H1 (cell line): ENCODE measurements at regions not wholly inside any gene's neighbourhood (a gene's known extent, or its start where the extent isn't known, plus 50 kb on each side); places are given as distances from the start of the nearest gene placed in this dataset.

Experiments
- CTCF ChIA-PET: fragments of 300-600 bp; sonication (Branson Sonifier 250); formaldehyde crosslinking; loops from one replicate; lab custom pipeline; 2021; ENCODE audit not compliant: partially characterized antibody; lab: Charles Lee
- POLR2A ChIA-PET: fragments of 300-600 bp; sonication (Branson Sonifier 250); formaldehyde crosslinking; loops from one replicate; lab custom pipeline; 2021; ENCODE audit warnings: inconsistent platforms; ENCODE audit not compliant: partially characterized antibody; lab: Charles Lee
- DNase-seq, 2 experiments: peaks; one replicate each; pipeline versions ENCODE4 v3.0.0 to v3.0.0-alpha.2; 2010 to 2022; ENCODE audit warnings: low spot score in 2 of 2, low read depth in 1 of 2, mixed read lengths in 1 of 2
- FAIRE-seq: peaks from 2 replicates; lab custom pipeline; 2011; peaks lifted over from hg19 to GRCh38; lab: Jason Lieb, UNC
- H2AFZ ChIP-seq: 2 replicates; pipeline ENCODE4 v1.8.1; 2012; ENCODE audit warnings: low read length, inconsistent platforms
- H2AK5ac ChIP-seq: 2 replicates; pipeline ENCODE4 v1.6.1; 2013; ENCODE audit warnings: low read depth, low read length
- H2BK120ac ChIP-seq: replicated peaks from 2 replicates; pipeline ENCODE3; 2013; ENCODE audit warnings: low read depth, low read length, inconsistent platforms
- H2BK12ac ChIP-seq: 2 replicates; pipeline ENCODE4 v1.6.1; 2013; ENCODE audit warnings: low read depth, low read length
- H2BK15ac ChIP-seq: 2 replicates; pipeline ENCODE4 v1.6.1; 2013; ENCODE audit warnings: low read length
- H2BK20ac ChIP-seq: 2 replicates; pipeline ENCODE4 v1.6.1; 2013; ENCODE audit warnings: low read length
- H2BK5ac ChIP-seq: 2 replicates; pipeline ENCODE4 v1.6.1; 2013; ENCODE audit warnings: low read depth, low read length
- H3K14ac ChIP-seq: 2 replicates; pipeline ENCODE4 v1.6.1; 2013; ENCODE audit warnings: inconsistent platforms; ENCODE audit not compliant: insufficient read length
- H3K18ac ChIP-seq: 2 replicates; pipeline ENCODE4 v1.6.1; 2013; ENCODE audit warnings: low read length; ENCODE audit errors: extremely low read depth
- H3K23ac ChIP-seq: 2 replicates; pipeline ENCODE4 v1.6.1; 2013; ENCODE audit warnings: inconsistent platforms; ENCODE audit not compliant: insufficient read length
- H3K23me2 ChIP-seq: 2 replicates; pipeline ENCODE4 v1.6.1; 2013; ENCODE audit warnings: low read depth, low read length
- H3K27ac ChIP-seq: 2 replicates; pipeline ENCODE4 v1.6.1; 2011; ENCODE audit warnings: low read depth, low read length, inconsistent platforms
- H3K27me3 ChIP-seq, 4 experiments: replicated peaks in 1 of 4; 1 replicate in 1 of 4; 2 replicates in 3 of 4; pipeline versions ENCODE4 v1.6.1 to v1.8.1; 2011 to 2013; ENCODE audit warnings: low read length in 3 of 4, mild to moderate bottlenecking in 3 of 4, inconsistent platforms in 2 of 4, mixed read lengths in 2 of 4, moderate library complexity in 1 of 4; ENCODE audit not compliant: control insufficient read depth in 3 of 4, insufficient read depth in 3 of 4; ENCODE audit errors: extremely low read depth in 1 of 4
- H3K36me3 ChIP-seq, 4 experiments: 2 replicates each; pipeline versions ENCODE4 v1.6.1 to v1.8.1; 2011 to 2013; ENCODE audit warnings: mild to moderate bottlenecking in 4 of 4, low read length in 3 of 4, moderate library complexity in 2 of 4, control low read depth in 1 of 4, inconsistent platforms in 1 of 4; ENCODE audit not compliant: insufficient read depth in 4 of 4, control insufficient read depth in 2 of 4
- H3K4ac ChIP-seq: replicated peaks from 2 replicates; pipeline ENCODE3; 2013; ENCODE audit warnings: low read length, low read depth, mixed read lengths, inconsistent platforms; ENCODE audit not compliant: insufficient read length
- H3K4me1 ChIP-seq, 4 experiments: replicated peaks in 1 of 4; 1 replicate in 1 of 4; 2 replicates in 3 of 4; pipeline versions ENCODE4 v1.6.1 to v1.8.1; 2011 to 2013; ENCODE audit warnings: low read length in 3 of 4, inconsistent platforms in 2 of 4, mixed read lengths in 1 of 4; ENCODE audit not compliant: insufficient read depth in 4 of 4, control insufficient read depth in 3 of 4
- H3K4me2 ChIP-seq, 2 experiments: 2 replicates each; pipeline versions ENCODE4 v1.6.1 to v1.8.1; 2011 to 2013; ENCODE audit warnings: low read depth in 2 of 2, low read length in 2 of 2, control low read depth in 1 of 2, inconsistent platforms in 1 of 2, mild to moderate bottlenecking in 1 of 2; ENCODE audit not compliant: insufficient read depth in 1 of 2
- H3K4me3 ChIP-seq, 4 experiments: fragments of 200-600, 300-600 bp in 1 of 4; sonication (generic), shearing (Covaris generic), sonication (Bioruptor Twin) in 1 of 4; 2 replicates each; pipeline versions ENCODE4 v1.5.1 to v1.8.1; 2011 to 2016; ENCODE audit warnings: low read length in 4 of 4, low read depth in 3 of 4, control low read depth in 2 of 4, inconsistent platforms in 2 of 4, mild to moderate bottlenecking in 2 of 4, mixed read lengths in 1 of 4, moderate library complexity in 1 of 4; ENCODE audit not compliant: insufficient read depth in 2 of 4; ENCODE audit errors: extremely low read depth in 1 of 4
- H3K56ac ChIP-seq: replicated peaks from 2 replicates; pipeline ENCODE3; 2013; ENCODE audit warnings: low read depth, mild to moderate bottlenecking, mixed read lengths, low read length, inconsistent platforms; ENCODE audit not compliant: insufficient read length
- H3K79me1 ChIP-seq: 2 replicates; pipeline ENCODE4 v1.6.1; 2013; ENCODE audit warnings: low read depth, low read length, control low read depth
- H3K79me2 ChIP-seq, 2 experiments: 2 replicates each; pipeline versions ENCODE4 v1.6.1 to v1.8.1; 2012 to 2013; ENCODE audit warnings: low read length in 2 of 2, mild to moderate bottlenecking in 2 of 2, inconsistent platforms in 1 of 2; ENCODE audit not compliant: insufficient read depth in 2 of 2, control insufficient read depth in 1 of 2
- H3K9ac ChIP-seq, 4 experiments: replicated peaks in 1 of 4; 1 replicate in 1 of 4; 2 replicates in 3 of 4; pipeline versions ENCODE4 v1.6.1 to v1.8.1; 2011 to 2013; ENCODE audit warnings: low read depth in 3 of 4, low read length in 3 of 4, control low read depth in 2 of 4, mild to moderate bottlenecking in 2 of 4, moderate library complexity in 2 of 4, inconsistent platforms in 1 of 4; ENCODE audit errors: extremely low read depth in 1 of 4
- H3K9me3 ChIP-seq, 2 experiments: 2 replicates each; pipeline versions ENCODE4 v1.6.1 to v1.8.1; 2012 to 2013; ENCODE audit warnings: mild to moderate bottlenecking in 2 of 2, moderate library complexity in 2 of 2, control low read depth in 1 of 2, inconsistent platforms in 1 of 2, low read depth in 1 of 2, low read length in 1 of 2, mixed read lengths in 1 of 2; ENCODE audit not compliant: insufficient read depth in 2 of 2
- H4K20me1 ChIP-seq, 2 experiments: replicated peaks in 1 of 2; 2 replicates each; pipeline versions ENCODE3 to v1.8.1; 2011 to 2013; ENCODE audit warnings: inconsistent platforms in 2 of 2, low read length in 2 of 2, mild to moderate bottlenecking in 1 of 2; ENCODE audit not compliant: insufficient read depth in 2 of 2, control insufficient read depth in 1 of 2
- H4K5ac ChIP-seq: 2 replicates; pipeline ENCODE4 v1.6.1; 2013; ENCODE audit warnings: low read length, low read depth, mixed read lengths, inconsistent platforms; ENCODE audit not compliant: insufficient read length
- H4K8ac ChIP-seq: 2 replicates; pipeline ENCODE4 v1.8.0; 2013; ENCODE audit warnings: mild to moderate bottlenecking, moderate library complexity, low read length, inconsistent platforms; ENCODE audit not compliant: insufficient read depth; ENCODE audit errors: extremely low read depth
- H4K91ac ChIP-seq: replicated peaks from 2 replicates; pipeline ENCODE3; 2013; ENCODE audit warnings: low read length, mixed read lengths, inconsistent platforms; ENCODE audit not compliant: insufficient read length
- HDAC6 ChIP-seq: IDR thresholded peaks from one replicate; pipeline ENCODE4 v1.7.1; 2012; ENCODE audit warnings: low read depth, mild to moderate bottlenecking, inconsistent platforms, low read length, moderate library complexity
- MAFK ChIP-seq: IDR thresholded peaks from 2 replicates; pipeline ENCODE4 v1.6.1; 2012; ENCODE audit warnings: low read depth, mild to moderate bottlenecking, improper control_type of control experiment, low read length
- POLR2A ChIP-seq, 2 experiments: IDR thresholded peaks; 1 replicate in 1 of 2; 2 replicates in 1 of 2; pipeline ENCODE4 v1.6.1; 2011; ENCODE audit warnings: low read depth in 2 of 2, low read length in 2 of 2, mild to moderate bottlenecking in 2 of 2; ENCODE audit errors: control extremely low read depth in 1 of 2
- TAF7 ChIP-seq: optimal IDR thresholded peaks from 2 replicates; pipeline ENCODE3; 2011; ENCODE audit warnings: low read depth, mild to moderate bottlenecking, inconsistent platforms, low read length, moderate library complexity, borderline replicate concordance
- ZNF274 ChIP-seq: IDR thresholded peaks from 2 replicates; pipeline ENCODE4 v1.7.0; 2012; ENCODE audit warnings: low read length, borderline replicate concordance; ENCODE audit errors: extremely low read depth
- whole genome bisulfite sequencing, 2 experiments: shearing (Covaris generic) in 1 of 2; methylation state at CpG; one replicate each; pipeline versions ENCODE4 v1.1.6 to v1.1.7; 2013 to 2015; ENCODE audit warnings: low lambda C conversion rate in 2 of 2, mixed read lengths in 2 of 2, inconsistent platforms in 1 of 2, low coverage in 1 of 2, missing lambda C conversion rate in 1 of 2; ENCODE audit not compliant: insufficient replicate concordance in 2 of 2, insufficient coverage in 1 of 2, insufficient read length in 1 of 2; ENCODE audit errors: extremely low coverage in 1 of 2, missing lambda C conversion rate in 1 of 2; 5-methylcytosine and 5-hydroxymethylcytosine counted together

GRCh38 chr21:27086630-27087029 is 119.7 kb upstream of the ADAMTS5 start:
- CTCF ChIA-PET = no interaction called here

More at GRCh38 chr21:27086630-27087029, 119.7 kb upstream of the ADAMTS5 start:
- Histone ChIP-seq H3K79me2 (no peaks in the 10 kb centered on the region), H2BK12ac (no peak overlapping the region), H3K27me3 (no peaks in the 10 kb centered on the region), H3K9me3 (no peaks in the 10 kb centered on the region), H2BK5ac (no peak overlapping the region), H3K14ac (no peak overlapping the region), H3K4me1 (no peaks in the 10 kb centered on the region), H2BK120ac (no peak overlapping the region), H2AK5ac (no peak overlapping the region), H3K56ac (no peak overlapping the region), H2BK15ac (no peak overlapping the region), H4K91ac (no peak overlapping the region), H4K20me1 (no peaks in the 10 kb centered on the region), H3K18ac (no peak overlapping the region), H2BK20ac (no peak overlapping the region), H3K79me1 (no peaks in the 10 kb centered on the region), H3K9ac (no peak overlapping the region), H3K4ac (no peak overlapping the region), H4K8ac (no peak overlapping the region), H4K5ac (no peak overlapping the region), H3K27ac (no peak overlapping the region), H3K36me3 (no peaks in the 10 kb centered on the region), H3K23me2 (no peaks in the 10 kb centered on the region), H3K4me3 (no peak overlapping the region), H3K4me2 (no peak overlapping the region), H2AFZ (no peak overlapping the region), H3K23ac (no peak overlapping the region)
- DNase-seq (no peak), FAIRE-seq (no peak)
- TF ChIP-seq TAF7 (no peak), ZNF274 (no peak), POLR2A (IDR thresholded peaks at IDR 0.05; ENCODE audit: control extremely low read depth in 1 of 2, low read depth in 2 of 2, low read length in 2 of 2) (no peak), MAFK (no peak), HDAC6 (no peak)
- POLR2A ChIA-PET = no interaction called here
- 92% methylated on average over 2 of the region's 2 CpGs; no CpG with 5 or more reads in 1 of the 2 experiments for WGBS, 2 experiments
